GM23338 (cell line): ENCODE measurements at regions not wholly inside any gene's neighbourhood (a gene's known extent, or its start where the extent isn't known, plus 50 kb on each side); places are given as distances from the start of the nearest gene placed in this dataset.

ENCODE experiments used
- ATAC-seq: fragments of 200-7000 bp; cut with Tn5 transposase; 3 replicates; pipeline ENCODE4 v1.9.1; 2020
- DNase-seq: peaks from one replicate; pipeline ENCODE4 v3.0.0-alpha.2; 2015; ENCODE audit warnings: low spot score
- H2AFZ ChIP-seq: fragments of 200-600 bp; sonication (generic); 2 replicates; pipeline ENCODE4 v1.8.0; 2016; ENCODE audit warnings: antibody characterized with exemption, mild to moderate bottlenecking, moderate library complexity
- H3F3A ChIP-seq: fragments of 200-600 bp; sonication (generic); replicated peaks from 2 replicates; pipeline ENCODE4 v1.8.0; 2017; ENCODE audit warnings: antibody characterized with exemption, mixed run types, low read depth
- H3K27ac ChIP-seq: fragments of 200-600 bp; sonication (generic); 2 replicates; pipeline ENCODE4 v1.6.1; 2016; ENCODE audit warnings: low read depth
- H3K27me3 ChIP-seq: fragments of 200-600 bp; sonication (generic); 2 replicates; pipeline ENCODE4 v1.8.0; 2016; ENCODE audit warnings: mild to moderate bottlenecking, mixed run types, moderate library complexity; ENCODE audit not compliant: insufficient read depth
- H3K36me3 ChIP-seq: fragments of 200-600 bp; sonication (generic); 2 replicates; pipeline ENCODE4 v1.8.0; 2016; ENCODE audit warnings: mild to moderate bottlenecking; ENCODE audit not compliant: insufficient read depth
- H3K4me1 ChIP-seq: fragments of 200-600 bp; sonication (generic); 2 replicates; pipeline ENCODE4 v1.8.0; 2016; ENCODE audit warnings: mild to moderate bottlenecking, moderate library complexity; ENCODE audit not compliant: insufficient read depth
- H3K4me2 ChIP-seq: fragments of 200-600 bp; sonication (generic); 2 replicates; pipeline ENCODE4 v1.7.1; 2017; ENCODE audit warnings: mixed run types
- H3K4me3 ChIP-seq: fragments of 200-600 bp; sonication (generic); 2 replicates; pipeline ENCODE4 v1.6.1; 2016; ENCODE audit warnings: mixed run types
- H3K79me2 ChIP-seq: fragments of 200-600 bp; sonication (generic); replicated peaks from 2 replicates; pipeline ENCODE4 v1.8.0; 2017; ENCODE audit warnings: mild to moderate bottlenecking; ENCODE audit not compliant: insufficient read depth
- H3K9me2 ChIP-seq: fragments of 200-600 bp; sonication (generic); 2 replicates; pipeline ENCODE4 v1.8.0; 2017; ENCODE audit not compliant: insufficient read depth
- H4K20me1 ChIP-seq: fragments of 200-600 bp; sonication (generic); replicated peaks from 2 replicates; pipeline ENCODE4 v1.8.0; 2017; ENCODE audit warnings: mild to moderate bottlenecking; ENCODE audit not compliant: insufficient read depth
- H3K27ac Mint-ChIP-seq: 2 replicates; pipeline ENCODE4 v1.8.0; 2020; ENCODE audit warnings: inconsistent platforms, mild to moderate bottlenecking, moderate library complexity, mixed read lengths
- H3K27me3 Mint-ChIP-seq: 3 replicates; pipeline ENCODE4 v1.8.0; 2022; ENCODE audit warnings: low read depth, mild to moderate bottlenecking, moderate library complexity, mixed read lengths, inconsistent platforms; ENCODE audit not compliant: insufficient read depth, poor library complexity
- H3K36me3 Mint-ChIP-seq: 3 replicates; pipeline ENCODE4 v1.8.0; 2021; ENCODE audit warnings: low read depth, mild to moderate bottlenecking, inconsistent platforms, moderate library complexity, mixed read lengths
- H3K4me1 Mint-ChIP-seq: 3 replicates; pipeline ENCODE4 v1.8.0; 2020; ENCODE audit warnings: mild to moderate bottlenecking, inconsistent platforms, mixed read lengths
- H3K4me3 Mint-ChIP-seq: 3 replicates; pipeline ENCODE4 v1.8.0; 2021; ENCODE audit warnings: moderate library complexity, mild to moderate bottlenecking, inconsistent platforms, mixed read lengths
- H3K9me3 Mint-ChIP-seq: 3 replicates; pipeline ENCODE4 v1.8.0; 2020; ENCODE audit warnings: moderate library complexity, mild to moderate bottlenecking, inconsistent platforms, mixed read lengths
- EZH2phosphoT487 ChIP-seq: fragments of 200-600 bp; sonication (generic); IDR thresholded peaks from one replicate; pipeline ENCODE4 v1.8.1; 2018; ENCODE audit warnings: antibody characterized with exemption; ENCODE audit not compliant: unreplicated experiment
- JUNB ChIP-seq: IDR thresholded peaks from one replicate; pipeline ENCODE4 v1.6.1; 2016; ENCODE audit warnings: antibody characterized with exemption; ENCODE audit not compliant: unreplicated experiment
- POLR2AphosphoS5 ChIP-seq: IDR thresholded peaks from 2 replicates; pipeline ENCODE4 v1.6.1; 2016; ENCODE audit warnings: antibody characterized with exemption, low read depth
- STAT1 ChIP-seq: IDR thresholded peaks from one replicate; pipeline ENCODE4 v1.6.1; 2016; ENCODE audit warnings: antibody characterized with exemption; ENCODE audit not compliant: unreplicated experiment
- TF ChIP-seq, protein P1 (sequence below), 2 experiments: fragments of 200-600 bp in 1 of 2; sonication (generic) in 1 of 2; conservative IDR thresholded peaks; 2 replicates each; pipeline versions ENCODE4 v1.5.1 to v1.6.1; 2016 to 2017; ENCODE audit warnings: antibody characterized with exemption in 2 of 2, low read depth in 2 of 2, mild to moderate bottlenecking in 2 of 2, moderate library complexity in 1 of 2
- TF ChIP-seq, protein P2 (sequence below): IDR thresholded peaks from 2 replicates; pipeline ENCODE4 v1.6.1; 2016; ENCODE audit warnings: antibody characterized with exemption
- TF ChIP-seq, protein P3 (sequence below): fragments of 250-450 bp; sonication (Bioruptor Pico); IDR thresholded peaks from 2 replicates; pipeline ENCODE4 v1.5.0; 2020; ENCODE audit warnings: mild to moderate bottlenecking, moderate library complexity

DNA sequence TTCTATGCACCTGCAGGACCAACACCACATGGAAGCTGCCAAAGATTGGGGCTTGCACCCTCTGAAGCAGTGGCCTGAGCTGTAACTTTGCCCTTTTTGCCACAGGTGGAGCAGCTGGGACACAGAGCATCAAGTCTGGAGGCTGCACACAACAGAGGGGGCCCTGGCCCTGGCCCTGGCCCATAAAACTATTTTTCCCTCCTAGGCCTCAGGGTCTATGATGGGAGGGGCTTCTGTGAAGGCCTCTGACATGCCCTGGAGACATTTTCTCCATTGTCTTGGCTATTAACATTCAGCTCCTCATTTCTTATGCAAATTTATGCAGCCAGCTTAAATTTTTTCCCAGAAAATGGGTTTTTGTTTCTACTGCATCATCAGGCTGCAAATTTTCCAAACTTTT, 335.5 kb downstream of the ARPP21 start:
- H3K27me3 Mint-ChIP-seq = no peaks in the 10 kb centered on the region
- Histone ChIP-seq H2AFZ (no peak overlapping the region), H3K27me3 (no peaks in the 10 kb centered on the region), H4K20me1 (no peaks in the 10 kb centered on the region), H3K36me3 (no peaks in the 10 kb centered on the region), H3K4me3 (no peak overlapping the region), H3F3A (no peaks in the 10 kb centered on the region), H3K4me1 (peaks cover 2% of the 10 kb centered on the region; the same call in 1 of the 2 replicates), H3K4me2 (no peak overlapping the region), H3K27ac (no peak overlapping the region), H3K9me2 (peaks cover 4% of the 10 kb centered on the region; the same call in 1 of the 2 replicates), H3K79me2 (no peaks in the 10 kb centered on the region)
- peaks cover 8% of the 10 kb centered on the region; the same call in 2 of the 3 replicates for H3K4me1 Mint-ChIP-seq
- TF ChIP-seq EZH2phosphoT487 = no peak
- no peak for TF ChIP-seq JUNB
- TF ChIP-seq, protein P1, sequence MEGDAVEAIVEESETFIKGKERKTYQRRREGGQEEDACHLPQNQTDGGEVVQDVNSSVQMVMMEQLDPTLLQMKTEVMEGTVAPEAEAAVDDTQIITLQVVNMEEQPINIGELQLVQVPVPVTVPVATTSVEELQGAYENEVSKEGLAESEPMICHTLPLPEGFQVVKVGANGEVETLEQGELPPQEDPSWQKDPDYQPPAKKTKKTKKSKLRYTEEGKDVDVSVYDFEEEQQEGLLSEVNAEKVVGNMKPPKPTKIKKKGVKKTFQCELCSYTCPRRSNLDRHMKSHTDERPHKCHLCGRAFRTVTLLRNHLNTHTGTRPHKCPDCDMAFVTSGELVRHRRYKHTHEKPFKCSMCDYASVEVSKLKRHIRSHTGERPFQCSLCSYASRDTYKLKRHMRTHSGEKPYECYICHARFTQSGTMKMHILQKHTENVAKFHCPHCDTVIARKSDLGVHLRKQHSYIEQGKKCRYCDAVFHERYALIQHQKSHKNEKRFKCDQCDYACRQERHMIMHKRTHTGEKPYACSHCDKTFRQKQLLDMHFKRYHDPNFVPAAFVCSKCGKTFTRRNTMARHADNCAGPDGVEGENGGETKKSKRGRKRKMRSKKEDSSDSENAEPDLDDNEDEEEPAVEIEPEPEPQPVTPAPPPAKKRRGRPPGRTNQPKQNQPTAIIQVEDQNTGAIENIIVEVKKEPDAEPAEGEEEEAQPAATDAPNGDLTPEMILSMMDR (conservative IDR thresholded peaks at IDR 0.05; ENCODE audit: low read depth in 2 of 2) = no peak
- no peak for TF ChIP-seq POLR2AphosphoS5
- H3K27ac Mint-ChIP-seq = no peak overlapping the region
- H3K4me3 Mint-ChIP-seq = no peak overlapping the region
- DNase-seq (no peak), ATAC-seq (no peak)
- peaks cover 9% of the 10 kb centered on the region; the same call in 1 of the 3 replicates for H3K9me3 Mint-ChIP-seq
- peaks cover 3% of the 10 kb centered on the region; the same call in 2 of the 3 replicates for H3K36me3 Mint-ChIP-seq

DNA sequence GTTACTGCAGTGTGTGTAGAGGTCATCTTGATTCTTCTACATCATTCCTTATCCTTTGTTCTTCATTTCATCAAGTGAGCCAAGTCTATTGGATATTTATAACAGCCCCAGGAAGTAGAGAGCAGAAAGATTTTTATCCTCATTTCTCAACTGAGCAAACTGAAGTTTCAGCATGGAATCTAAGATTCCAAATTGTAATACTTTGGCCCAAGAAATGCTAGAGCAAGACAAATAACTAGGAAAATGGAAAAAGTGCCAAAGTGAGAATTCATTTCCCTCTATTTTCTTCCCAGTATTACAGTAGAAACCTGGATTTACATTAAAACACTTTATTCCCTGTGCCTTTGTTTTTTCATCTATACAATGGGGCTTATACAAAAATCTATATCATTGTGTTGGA, 346.8 kb downstream of the ARPP21 start:
- ATAC-seq (no peak), DNase-seq (no peak)
- Histone ChIP-seq H4K20me1 (no peaks in the 10 kb centered on the region), H3K27ac (no peak overlapping the region), H3K36me3 (no peaks in the 10 kb centered on the region), H2AFZ (no peak overlapping the region), H3K4me1 (no peaks in the 10 kb centered on the region), H3K9me2 (no peaks in the 10 kb centered on the region), H3K4me2 (no peak overlapping the region), H3F3A (no peaks in the 10 kb centered on the region), H3K27me3 (no peaks in the 10 kb centered on the region), H3K79me2 (no peaks in the 10 kb centered on the region), H3K4me3 (no peak overlapping the region)
- no peaks in the 10 kb centered on the region for H3K27me3 Mint-ChIP-seq
- TF ChIP-seq STAT1 = no peak
- TF ChIP-seq, protein P2, sequence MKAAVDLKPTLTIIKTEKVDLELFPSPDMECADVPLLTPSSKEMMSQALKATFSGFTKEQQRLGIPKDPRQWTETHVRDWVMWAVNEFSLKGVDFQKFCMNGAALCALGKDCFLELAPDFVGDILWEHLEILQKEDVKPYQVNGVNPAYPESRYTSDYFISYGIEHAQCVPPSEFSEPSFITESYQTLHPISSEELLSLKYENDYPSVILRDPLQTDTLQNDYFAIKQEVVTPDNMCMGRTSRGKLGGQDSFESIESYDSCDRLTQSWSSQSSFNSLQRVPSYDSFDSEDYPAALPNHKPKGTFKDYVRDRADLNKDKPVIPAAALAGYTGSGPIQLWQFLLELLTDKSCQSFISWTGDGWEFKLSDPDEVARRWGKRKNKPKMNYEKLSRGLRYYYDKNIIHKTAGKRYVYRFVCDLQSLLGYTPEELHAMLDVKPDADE = no peak
- TF ChIP-seq, protein P3, sequence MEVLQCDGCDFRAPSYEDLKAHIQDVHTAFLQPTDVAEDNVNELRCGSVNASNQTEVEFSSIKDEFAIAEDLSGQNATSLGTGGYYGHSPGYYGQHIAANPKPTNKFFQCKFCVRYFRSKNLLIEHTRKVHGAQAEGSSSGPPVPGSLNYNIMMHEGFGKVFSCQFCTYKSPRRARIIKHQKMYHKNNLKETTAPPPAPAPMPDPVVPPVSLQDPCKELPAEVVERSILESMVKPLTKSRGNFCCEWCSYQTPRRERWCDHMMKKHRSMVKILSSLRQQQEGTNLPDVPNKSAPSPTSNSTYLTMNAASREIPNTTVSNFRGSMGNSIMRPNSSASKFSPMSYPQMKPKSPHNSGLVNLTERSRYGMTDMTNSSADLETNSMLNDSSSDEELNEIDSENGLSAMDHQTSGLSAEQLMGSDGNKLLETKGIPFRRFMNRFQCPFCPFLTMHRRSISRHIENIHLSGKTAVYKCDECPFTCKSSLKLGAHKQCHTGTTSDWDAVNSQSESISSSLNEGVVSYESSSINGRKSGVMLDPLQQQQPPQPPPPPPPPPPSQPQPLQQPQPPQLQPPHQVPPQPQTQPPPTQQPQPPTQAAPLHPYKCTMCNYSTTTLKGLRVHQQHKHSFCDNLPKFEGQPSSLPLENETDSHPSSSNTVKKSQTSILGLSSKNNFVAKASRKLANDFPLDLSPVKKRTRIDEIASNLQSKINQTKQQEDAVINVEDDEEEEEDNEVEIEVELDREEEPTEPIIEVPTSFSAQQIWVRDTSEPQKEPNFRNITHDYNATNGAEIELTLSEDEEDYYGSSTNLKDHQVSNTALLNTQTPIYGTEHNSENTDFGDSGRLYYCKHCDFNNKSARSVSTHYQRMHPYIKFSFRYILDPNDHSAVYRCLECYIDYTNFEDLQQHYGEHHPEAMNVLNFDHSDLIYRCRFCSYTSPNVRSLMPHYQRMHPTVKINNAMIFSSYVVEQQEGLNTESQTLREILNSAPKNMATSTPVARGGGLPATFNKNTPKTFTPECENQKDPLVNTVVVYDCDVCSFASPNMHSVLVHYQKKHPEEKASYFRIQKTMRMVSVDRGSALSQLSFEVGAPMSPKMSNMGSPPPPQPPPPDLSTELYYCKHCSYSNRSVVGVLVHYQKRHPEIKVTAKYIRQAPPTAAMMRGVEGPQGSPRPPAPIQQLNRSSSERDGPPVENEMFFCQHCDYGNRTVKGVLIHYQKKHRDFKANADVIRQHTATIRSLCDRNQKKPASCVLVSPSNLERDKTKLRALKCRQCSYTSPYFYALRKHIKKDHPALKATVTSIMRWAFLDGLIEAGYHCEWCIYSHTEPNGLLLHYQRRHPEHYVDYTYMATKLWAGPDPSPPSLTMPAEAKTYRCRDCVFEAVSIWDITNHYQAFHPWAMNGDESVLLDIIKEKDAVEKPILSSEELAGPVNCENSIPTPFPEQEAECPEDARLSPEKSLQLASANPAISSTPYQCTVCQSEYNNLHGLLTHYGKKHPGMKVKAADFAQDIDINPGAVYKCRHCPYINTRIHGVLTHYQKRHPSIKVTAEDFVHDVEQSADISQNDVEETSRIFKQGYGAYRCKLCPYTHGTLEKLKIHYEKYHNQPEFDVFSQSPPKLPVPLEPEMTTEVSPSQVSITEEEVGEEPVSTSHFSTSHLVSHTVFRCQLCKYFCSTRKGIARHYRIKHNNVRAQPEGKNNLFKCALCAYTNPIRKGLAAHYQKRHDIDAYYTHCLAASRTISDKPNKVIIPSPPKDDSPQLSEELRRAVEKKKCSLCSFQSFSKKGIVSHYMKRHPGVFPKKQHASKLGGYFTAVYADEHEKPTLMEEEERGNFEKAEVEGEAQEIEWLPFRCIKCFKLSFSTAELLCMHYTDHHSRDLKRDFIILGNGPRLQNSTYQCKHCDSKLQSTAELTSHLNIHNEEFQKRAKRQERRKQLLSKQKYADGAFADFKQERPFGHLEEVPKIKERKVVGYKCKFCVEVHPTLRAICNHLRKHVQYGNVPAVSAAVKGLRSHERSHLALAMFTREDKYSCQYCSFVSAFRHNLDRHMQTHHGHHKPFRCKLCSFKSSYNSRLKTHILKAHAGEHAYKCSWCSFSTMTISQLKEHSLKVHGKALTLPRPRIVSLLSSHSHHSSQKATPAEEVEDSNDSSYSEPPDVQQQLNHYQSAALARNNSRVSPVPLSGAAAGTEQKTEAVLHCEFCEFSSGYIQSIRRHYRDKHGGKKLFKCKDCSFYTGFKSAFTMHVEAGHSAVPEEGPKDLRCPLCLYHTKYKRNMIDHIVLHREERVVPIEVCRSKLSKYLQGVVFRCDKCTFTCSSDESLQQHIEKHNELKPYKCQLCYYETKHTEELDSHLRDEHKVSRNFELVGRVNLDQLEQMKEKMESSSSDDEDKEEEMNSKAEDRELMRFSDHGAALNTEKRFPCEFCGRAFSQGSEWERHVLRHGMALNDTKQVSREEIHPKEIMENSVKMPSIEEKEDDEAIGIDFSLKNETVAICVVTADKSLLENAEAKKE (CRISPR knock-in tag) = no peak
- no peak overlapping the region for H3K4me3 Mint-ChIP-seq
- no peaks in the 10 kb centered on the region for H3K9me3 Mint-ChIP-seq
- H3K4me1 Mint-ChIP-seq = no peaks in the 10 kb centered on the region
- H3K27ac Mint-ChIP-seq = no peak overlapping the region
- no peaks in the 10 kb centered on the region for H3K36me3 Mint-ChIP-seq
